ENCODE measurements at regions not wholly inside any gene's neighbourhood (a gene's known extent, or its start where the extent isn't known, plus 50 kb on each side); places are given as distances from the start of the nearest gene placed in this dataset.

GRCh38 chr17:77294761-77295160 lies 154.0 kb downstream of the SEC14L1 start:
- Mint-ChIP-seq H3K4me1 (ENCODE audit: low read depth) (no peaks in the 10 kb centered on the region), H3K4me3 (no peak overlapping the region), H3K27ac (no peak overlapping the region), H3K9me3 (no peaks in the 10 kb centered on the region), H3K36me3 (ENCODE audit: low read depth) (no peaks in the 10 kb centered on the region), H3K27me3 (no peaks in the 10 kb centered on the region)
- Histone ChIP-seq H3K27me3 (ENCODE audit: control insufficient read depth in 1 of 2, insufficient read depth in 2 of 2, low read length in 2 of 2) (no peaks in the 10 kb centered on the region), H3K27ac (ENCODE audit: low read depth in 1 of 2, low read length in 2 of 2) (no peak overlapping the region), H3K4me1 (ENCODE audit: insufficient read depth, low read length) (no peaks in the 10 kb centered on the region), H3K4me3 (ENCODE audit: low read length) (no peak overlapping the region), H3K9me3 (ENCODE audit: control insufficient read depth in 1 of 2, insufficient read depth in 1 of 2, low read length in 2 of 2) (no peaks in the 10 kb centered on the region), H3K36me3 (ENCODE audit: insufficient read depth, low read length) (no peaks in the 10 kb centered on the region)
- no peak for TF ChIP-seq CTCF (IDR thresholded peaks at IDR 0.05)
- ATAC-seq (ENCODE audit: poor library complexity) (no peak), DNase-seq (no peak)
- CTCF ChIA-PET = no interaction called here
- POLR2A ChIA-PET = no interaction called here
- intact Hi-C loops (cut with DNase I, micrococcal nuclease) = no loop called here

GRCh38 chr17:77295241-77295853 lies 154.6 kb downstream of the SEC14L1 start:
- intact Hi-C loops (cut with DNase I, micrococcal nuclease) = no loop called here
- H3K27ac ChIP-seq (ENCODE audit: low read depth in 1 of 2, low read length in 2 of 2) = no peak overlapping the region
- no peaks in the 10 kb centered on the region for H3K4me1 Mint-ChIP-seq (ENCODE audit: low read depth)
- ATAC-seq (ENCODE audit: poor library complexity) (no peak), DNase-seq (no peak)
- POLR2A ChIA-PET = no interaction called here
- CTCF ChIA-PET = no interaction called here
- no peaks in the 10 kb centered on the region for H3K4me1 ChIP-seq (ENCODE audit: insufficient read depth, low read length)
- no peaks in the 10 kb centered on the region for H3K36me3 Mint-ChIP-seq (ENCODE audit: low read depth)
- no peaks in the 10 kb centered on the region for H3K9me3 Mint-ChIP-seq
- H3K36me3 ChIP-seq (ENCODE audit: insufficient read depth, low read length) = no peaks in the 10 kb centered on the region
- H3K4me3 Mint-ChIP-seq = no peak overlapping the region
- no peak overlapping the region for H3K27ac Mint-ChIP-seq
- H3K4me3 ChIP-seq (ENCODE audit: low read length) = no peak overlapping the region
- H3K27me3 Mint-ChIP-seq = no peaks in the 10 kb centered on the region
- H3K27me3 ChIP-seq (ENCODE audit: control insufficient read depth in 1 of 2, insufficient read depth in 2 of 2, low read length in 2 of 2) = no peaks in the 10 kb centered on the region
- TF ChIP-seq CTCF (IDR thresholded peaks at IDR 0.05) = no peak
- H3K9me3 ChIP-seq (ENCODE audit: control insufficient read depth in 1 of 2, insufficient read depth in 1 of 2, low read length in 2 of 2) = no peaks in the 10 kb centered on the region

GRCh38 chr17:77296769-77297409 lies 156.1 kb downstream of the SEC14L1 start:
- no peak for ATAC-seq (ENCODE audit: poor library complexity)
- Histone ChIP-seq H3K27ac (ENCODE audit: low read depth in 1 of 2, low read length in 2 of 2) (no peak overlapping the region), H3K4me3 (ENCODE audit: low read length) (no peak overlapping the region), H3K36me3 (ENCODE audit: insufficient read depth, low read length) (no peaks in the 10 kb centered on the region), H3K27me3 (ENCODE audit: control insufficient read depth in 1 of 2, insufficient read depth in 2 of 2, low read length in 2 of 2) (no peaks in the 10 kb centered on the region), H3K9me3 (ENCODE audit: control insufficient read depth in 1 of 2, insufficient read depth in 1 of 2, low read length in 2 of 2) (no peaks in the 10 kb centered on the region), H3K4me1 (ENCODE audit: insufficient read depth, low read length) (no peaks in the 10 kb centered on the region)
- intact Hi-C loops (cut with DNase I, micrococcal nuclease) = no loop called here
- POLR2A ChIA-PET = no interaction called here
- H3K36me3 Mint-ChIP-seq (ENCODE audit: low read depth) = no peaks in the 10 kb centered on the region
- DNase-seq = no peak
- no peaks in the 10 kb centered on the region for H3K9me3 Mint-ChIP-seq
- no peaks in the 10 kb centered on the region for H3K27me3 Mint-ChIP-seq
- no peak overlapping the region for H3K4me3 Mint-ChIP-seq
- H3K27ac Mint-ChIP-seq = no peak overlapping the region
- TF ChIP-seq CTCF (IDR thresholded peaks at IDR 0.05) = no peak
- no peaks in the 10 kb centered on the region for H3K4me1 Mint-ChIP-seq (ENCODE audit: low read depth)
- CTCF ChIA-PET = no interaction called here
